LNCaP clone FGC (cell line): ENCODE measurements at regions not wholly inside any gene's neighbourhood (a gene's known extent, or its start where the extent isn't known, plus 50 kb on each side); places are given as distances from the start of the nearest gene placed in this dataset.

Experiments
- DNase-seq: peaks from one replicate; pipeline ENCODE4 v3.0.0-alpha.2; 2011; ENCODE audit warnings: low read depth
- H3K4me3 ChIP-seq: 2 replicates; pipeline ENCODE4 v1.5.1; 2011; ENCODE audit warnings: mild to moderate bottlenecking, low read depth, low read length, control low read depth
- TF ChIP-seq, protein P1 (sequence below): IDR thresholded peaks from 2 replicates; pipeline ENCODE4 v1.5.1; 2012; ENCODE audit warnings: mild to moderate bottlenecking; ENCODE audit not compliant: control insufficient read depth, insufficient read depth; ENCODE audit errors: extremely low read depth

DNA sequence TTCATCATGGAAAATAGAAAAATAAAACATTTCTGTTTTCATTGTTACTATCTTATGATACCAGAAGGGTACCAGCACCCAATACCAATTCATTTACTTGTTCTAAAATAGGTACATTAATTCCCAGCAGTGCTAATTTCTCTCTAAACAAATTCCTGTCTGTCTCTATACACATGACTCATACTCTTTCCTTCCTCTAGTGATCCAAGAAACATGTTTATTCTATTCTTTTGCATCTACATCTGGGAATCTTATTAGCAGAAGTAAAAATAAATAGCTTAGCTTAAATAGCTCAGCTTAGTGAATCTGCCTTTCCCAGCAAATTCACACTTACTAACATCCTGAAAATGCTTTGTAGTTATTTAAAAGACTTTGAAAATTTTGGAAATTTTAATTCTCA, 84.5 kb upstream of the MAPRE2 start:
- TF ChIP-seq, protein P1, sequence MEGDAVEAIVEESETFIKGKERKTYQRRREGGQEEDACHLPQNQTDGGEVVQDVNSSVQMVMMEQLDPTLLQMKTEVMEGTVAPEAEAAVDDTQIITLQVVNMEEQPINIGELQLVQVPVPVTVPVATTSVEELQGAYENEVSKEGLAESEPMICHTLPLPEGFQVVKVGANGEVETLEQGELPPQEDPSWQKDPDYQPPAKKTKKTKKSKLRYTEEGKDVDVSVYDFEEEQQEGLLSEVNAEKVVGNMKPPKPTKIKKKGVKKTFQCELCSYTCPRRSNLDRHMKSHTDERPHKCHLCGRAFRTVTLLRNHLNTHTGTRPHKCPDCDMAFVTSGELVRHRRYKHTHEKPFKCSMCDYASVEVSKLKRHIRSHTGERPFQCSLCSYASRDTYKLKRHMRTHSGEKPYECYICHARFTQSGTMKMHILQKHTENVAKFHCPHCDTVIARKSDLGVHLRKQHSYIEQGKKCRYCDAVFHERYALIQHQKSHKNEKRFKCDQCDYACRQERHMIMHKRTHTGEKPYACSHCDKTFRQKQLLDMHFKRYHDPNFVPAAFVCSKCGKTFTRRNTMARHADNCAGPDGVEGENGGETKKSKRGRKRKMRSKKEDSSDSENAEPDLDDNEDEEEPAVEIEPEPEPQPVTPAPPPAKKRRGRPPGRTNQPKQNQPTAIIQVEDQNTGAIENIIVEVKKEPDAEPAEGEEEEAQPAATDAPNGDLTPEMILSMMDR, result no peak
- DNase-seq, result no peak
- no peak overlapping the region for H3K4me3 ChIP-seq

- DNase-seq, result no peak
- H3K4me3 ChIP-seq, result no peak overlapping the region
- TF ChIP-seq, protein P1, result 0 out of 2 replicates have a peak, but pooled peaks have one; percentile 3
Observed at GRCh38 chr18:34957119-34957863, 83.9 kb upstream of the MAPRE2 start.

- no peak overlapping the region for H3K4me3 ChIP-seq
- DNase-seq, result no peak
- TF ChIP-seq, protein P1, result no peak
Observed at GRCh38 chr18:34957864-34958259, 83.4 kb upstream of the MAPRE2 start.

DNA sequence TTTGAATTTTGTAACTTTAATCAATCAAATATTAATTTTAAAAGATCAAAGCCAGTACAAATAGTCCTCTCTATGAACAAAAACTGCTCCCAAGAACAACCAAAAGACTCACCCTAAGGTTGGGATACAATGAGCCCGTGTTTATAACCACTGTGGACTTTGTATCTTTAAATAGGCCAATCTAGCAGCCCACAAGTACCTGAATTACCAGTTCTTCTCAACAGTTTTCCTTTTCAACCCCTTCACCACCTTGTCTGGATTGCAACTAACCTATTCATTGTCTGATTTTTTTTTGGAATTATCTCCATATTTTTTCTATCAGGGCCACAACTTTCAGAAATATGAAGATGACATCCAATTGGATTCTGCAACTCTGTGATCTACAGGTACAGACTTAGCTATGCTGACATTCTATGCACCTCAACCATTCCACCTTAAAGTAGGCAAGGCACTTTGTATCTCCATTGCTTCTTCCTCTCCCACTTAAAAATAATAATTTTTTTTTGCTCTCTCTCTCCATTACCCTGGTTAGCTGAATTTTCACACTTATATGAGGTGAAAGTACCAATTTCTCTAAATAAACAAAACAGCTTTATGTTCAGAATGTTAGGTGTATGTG, 81.9 kb upstream of the MAPRE2 start:
- H3K4me3 ChIP-seq, result no peak overlapping the region
- DNase-seq, result no peak
- TF ChIP-seq, protein P1, result no peak

DNA sequence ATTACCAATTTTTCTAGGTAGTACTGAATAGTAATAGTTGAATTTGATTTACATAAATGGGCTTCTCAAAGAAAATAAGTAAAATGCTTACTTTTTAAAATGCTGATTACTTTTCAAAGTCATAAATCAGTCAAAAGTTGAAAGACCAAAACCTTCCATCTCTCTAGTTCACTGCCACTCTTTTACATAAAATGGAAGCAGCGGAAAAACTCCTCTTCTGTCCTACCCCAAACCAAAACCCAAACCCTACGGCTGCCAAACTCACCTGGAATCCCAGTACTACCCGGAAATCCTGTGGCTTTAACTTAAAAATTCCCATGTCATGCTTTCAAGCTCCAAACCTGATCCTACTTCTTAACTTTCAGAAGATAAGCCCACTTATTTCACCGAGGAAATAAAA, 81.2 kb upstream of the MAPRE2 start:
- no peak overlapping the region for H3K4me3 ChIP-seq
- TF ChIP-seq, protein P1, result no peak

DNA sequence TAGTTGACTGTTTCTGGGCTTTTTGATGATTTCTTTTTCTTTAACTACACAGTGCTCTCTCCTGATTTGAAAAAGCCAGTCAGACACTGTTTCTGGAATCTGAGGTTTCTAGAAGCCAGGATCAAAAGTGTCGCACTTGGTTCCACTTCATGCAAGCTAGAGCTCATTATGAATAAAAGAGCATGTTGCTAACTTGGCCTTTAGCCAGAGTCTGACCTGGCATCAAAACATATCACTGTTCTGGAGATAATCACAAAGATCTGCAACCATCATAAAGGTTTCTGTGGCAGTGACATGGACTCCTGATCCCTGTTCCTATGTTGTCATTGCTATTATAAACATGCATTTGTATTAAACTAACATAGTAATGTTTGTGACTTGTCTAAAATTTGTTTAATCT, 76.1 kb upstream of the MAPRE2 start:
- no peak overlapping the region for H3K4me3 ChIP-seq
- TF ChIP-seq, protein P1, result no peak
- no peak for DNase-seq

More for the DNA sequence above, 81.2 kb upstream of the MAPRE2 start:
- no peak for DNase-seq
